ENCODE measurements at regions not wholly inside any gene's neighbourhood (a gene's known extent, or its start where the extent isn't known, plus 50 kb on each side); places are given as distances from the start of the nearest gene placed in this dataset.

GRCh38 chr2:155600914-155601760 lies 731.4 kb downstream of the NR4A2 start:
- DNase-seq (ENCODE audit: low read depth): no peak
- no peak for TF ChIP-seq CTCF (IDR thresholded peaks at IDR 0.05; ENCODE audit: insufficient read depth, low read length, poor library complexity, severe bottlenecking)

GRCh38 chr2:155600296-155600695 lies 732.2 kb downstream of the NR4A2 start:
- no peaks in the 10 kb centered on the region for H3K27me3 ChIP-seq (ENCODE audit: control insufficient read depth, insufficient read depth, low read length)
- no peak for DNase-seq (ENCODE audit: low read depth)
- H3K4me3 ChIP-seq (ENCODE audit: low read depth, low read length): no peak overlapping the region
- TF ChIP-seq CTCF (IDR thresholded peaks at IDR 0.05; ENCODE audit: insufficient read depth, low read length, poor library complexity, severe bottlenecking): no peak
- no peaks in the 10 kb centered on the region for H3K36me3 ChIP-seq (ENCODE audit: control insufficient read depth, insufficient read depth, low read length)

More at GRCh38 chr2:155600914-155601760, 731.4 kb downstream of the NR4A2 start:
- no peak overlapping the region for H3K4me3 ChIP-seq (ENCODE audit: low read depth, low read length)
- no peaks in the 10 kb centered on the region for H3K27me3 ChIP-seq (ENCODE audit: control insufficient read depth, insufficient read depth, low read length)
- H3K36me3 ChIP-seq (ENCODE audit: control insufficient read depth, insufficient read depth, low read length): no peaks in the 10 kb centered on the region

GRCh38 chr2:155599834-155600233 lies 732.7 kb downstream of the NR4A2 start:
- DNase-seq (ENCODE audit: low read depth): no peak
- H3K36me3 ChIP-seq (ENCODE audit: control insufficient read depth, insufficient read depth, low read length): no peaks in the 10 kb centered on the region
- H3K4me3 ChIP-seq (ENCODE audit: low read depth, low read length): no peak overlapping the region
- TF ChIP-seq CTCF (IDR thresholded peaks at IDR 0.05; ENCODE audit: insufficient read depth, low read length, poor library complexity, severe bottlenecking): no peak
- no peaks in the 10 kb centered on the region for H3K27me3 ChIP-seq (ENCODE audit: control insufficient read depth, insufficient read depth, low read length)

GRCh38 chr2:155583674-155584195 lies 748.8 kb downstream of the NR4A2 start:
- no peak for DNase-seq (ENCODE audit: low read depth)
- no peak for TF ChIP-seq CTCF (IDR thresholded peaks at IDR 0.05; ENCODE audit: insufficient read depth, low read length, poor library complexity, severe bottlenecking)
- H3K27me3 ChIP-seq (ENCODE audit: control insufficient read depth, insufficient read depth, low read length): no peaks in the 10 kb centered on the region
- no peak overlapping the region for H3K4me3 ChIP-seq (ENCODE audit: low read depth, low read length)
- no peaks in the 10 kb centered on the region for H3K36me3 ChIP-seq (ENCODE audit: control insufficient read depth, insufficient read depth, low read length)

- DNase-seq (ENCODE audit: low read depth): no peak
- H3K36me3 ChIP-seq (ENCODE audit: control insufficient read depth, insufficient read depth, low read length): no peaks in the 10 kb centered on the region
- no peak for TF ChIP-seq CTCF (IDR thresholded peaks at IDR 0.05; ENCODE audit: insufficient read depth, low read length, poor library complexity, severe bottlenecking)
- H3K4me3 ChIP-seq (ENCODE audit: low read depth, low read length): no peak overlapping the region
- no peaks in the 10 kb centered on the region for H3K27me3 ChIP-seq (ENCODE audit: control insufficient read depth, insufficient read depth, low read length)
These were observed 757.6 kb downstream of the NR4A2 start for GRCh38 chr2:155574941-155575340.
